HG02763 (cell line): ENCODE measurements at regions not wholly inside any gene's neighbourhood (a gene's known extent, or its start where the extent isn't known, plus 50 kb on each side); places are given as distances from the start of the nearest gene placed in this dataset.
"Not testable (repeated sequence)": the region's sequence is repeated elsewhere in the genome, so short reads cannot be mapped to it uniquely, and the experiment has no call there.

Experiments
- ATAC-seq: cut with Tn5 transposase; IDR thresholded peaks from one replicate; pipeline ENCODE4 v1.9.1; 2021; ENCODE audit warnings: mild to moderate bottlenecking, moderate library complexity; ENCODE audit not compliant: unreplicated experiment

GRCh38 chr15:88965097-88965496, 51.9 kb upstream of the MFGE8 start:
- not testable (repeated sequence) for ATAC-seq

- no peak for ATAC-seq
Observed at GRCh38 chr15:88970232-88970631, 57.1 kb upstream of the MFGE8 start.

GRCh38 chr15:88974392-88974791, 61.2 kb upstream of the MFGE8 start:
- no peak for ATAC-seq

- no peak for ATAC-seq
Observed at GRCh38 chr15:88975891-88976290, 62.7 kb upstream of the MFGE8 start.

GRCh38 chr15:88976656-88977055, 63.5 kb upstream of the MFGE8 start:
- no peak for ATAC-seq

- no peak for ATAC-seq
Observed at GRCh38 chr15:88979674-88980073, 66.5 kb upstream of the MFGE8 start.

- ATAC-seq, result no peak
Observed at GRCh38 chr15:88980498-88980897, 67.3 kb upstream of the MFGE8 start.

- ATAC-seq, result no peak
Observed at GRCh38 chr15:88981244-88982215, 68.4 kb upstream of the MFGE8 start.

GRCh38 chr15:88982304-88982945, 69.2 kb upstream of the MFGE8 start:
- peak; percentile 95 for ATAC-seq

- no peak for ATAC-seq
Observed at GRCh38 chr15:88982946-88983342, 69.8 kb upstream of the MFGE8 start.

GRCh38 chr15:88983861-88984429, 70.8 kb upstream of the MFGE8 start:
- no peak for ATAC-seq

- no peak for ATAC-seq
Observed at GRCh38 chr15:88985547-88986393, 72.6 kb upstream of the MFGE8 start.

GRCh38 chr15:88986949-88987590, 73.9 kb upstream of the MFGE8 start:
- no peak for ATAC-seq

GRCh38 chr15:88987591-88987933, 74.4 kb upstream of the MFGE8 start:
- ATAC-seq, result no peak

GRCh38 chr15:88987934-88988671, 74.9 kb upstream of the MFGE8 start:
- ATAC-seq, result no peak

- ATAC-seq, result no peak
Observed at GRCh38 chr15:88989578-88989977, 76.4 kb upstream of the MFGE8 start.

GRCh38 chr15:88990185-88990679, 77.1 kb upstream of the MFGE8 start:
- no peak for ATAC-seq

GRCh38 chr15:88992216-88992615, 79.0 kb upstream of the MFGE8 start:
- ATAC-seq, result no peak

GRCh38 chr15:88992912-88993376, 79.8 kb upstream of the MFGE8 start:
- ATAC-seq, result no peak

- no peak for ATAC-seq
Observed at GRCh38 chr15:88993662-88994061, 80.5 kb upstream of the MFGE8 start.
